ENCODE measurements at regions not wholly inside any gene's neighbourhood (a gene's known extent, or its start where the extent isn't known, plus 50 kb on each side); places are given as distances from the start of the nearest gene placed in this dataset.

DNA sequence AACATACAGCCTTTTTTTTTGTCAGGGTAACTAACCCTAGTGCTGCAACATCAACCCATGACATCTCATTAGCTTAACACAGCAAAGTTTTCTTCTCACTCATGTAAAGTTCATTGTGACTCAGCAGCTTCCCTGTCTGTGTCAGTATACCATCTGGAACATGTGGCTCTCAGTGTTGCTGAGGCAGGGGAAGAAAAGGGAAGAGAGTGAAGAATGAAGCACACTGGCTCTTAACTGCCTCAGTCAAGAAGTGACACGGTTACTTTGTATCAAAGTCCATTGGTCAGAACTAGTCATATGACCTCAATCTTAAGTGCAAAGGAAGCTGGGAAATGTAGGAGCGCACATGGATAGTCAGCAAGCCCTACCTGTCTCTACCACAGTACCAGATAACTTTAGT, 185.0 kb upstream of the ELL2 start (continued):
- TF ChIP-seq, protein P1, sequence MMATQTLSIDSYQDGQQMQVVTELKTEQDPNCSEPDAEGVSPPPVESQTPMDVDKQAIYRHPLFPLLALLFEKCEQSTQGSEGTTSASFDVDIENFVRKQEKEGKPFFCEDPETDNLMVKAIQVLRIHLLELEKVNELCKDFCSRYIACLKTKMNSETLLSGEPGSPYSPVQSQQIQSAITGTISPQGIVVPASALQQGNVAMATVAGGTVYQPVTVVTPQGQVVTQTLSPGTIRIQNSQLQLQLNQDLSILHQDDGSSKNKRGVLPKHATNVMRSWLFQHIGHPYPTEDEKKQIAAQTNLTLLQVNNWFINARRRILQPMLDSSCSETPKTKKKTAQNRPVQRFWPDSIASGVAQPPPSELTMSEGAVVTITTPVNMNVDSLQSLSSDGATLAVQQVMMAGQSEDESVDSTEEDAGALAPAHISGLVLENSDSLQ (IDR thresholded peaks at IDR 0.05) = peak; percentile 53
- TF ChIP-seq MEF2B (IDR thresholded peaks at IDR 0.05; ENCODE audit: partially characterized antibody, poor library complexity, severe bottlenecking) (no peak), SIX5 (IDR thresholded peaks at IDR 0.05; ENCODE audit: low read depth, low read length, severe bottlenecking) (peak; percentile 39)
- TF ChIP-seq, protein P2, sequence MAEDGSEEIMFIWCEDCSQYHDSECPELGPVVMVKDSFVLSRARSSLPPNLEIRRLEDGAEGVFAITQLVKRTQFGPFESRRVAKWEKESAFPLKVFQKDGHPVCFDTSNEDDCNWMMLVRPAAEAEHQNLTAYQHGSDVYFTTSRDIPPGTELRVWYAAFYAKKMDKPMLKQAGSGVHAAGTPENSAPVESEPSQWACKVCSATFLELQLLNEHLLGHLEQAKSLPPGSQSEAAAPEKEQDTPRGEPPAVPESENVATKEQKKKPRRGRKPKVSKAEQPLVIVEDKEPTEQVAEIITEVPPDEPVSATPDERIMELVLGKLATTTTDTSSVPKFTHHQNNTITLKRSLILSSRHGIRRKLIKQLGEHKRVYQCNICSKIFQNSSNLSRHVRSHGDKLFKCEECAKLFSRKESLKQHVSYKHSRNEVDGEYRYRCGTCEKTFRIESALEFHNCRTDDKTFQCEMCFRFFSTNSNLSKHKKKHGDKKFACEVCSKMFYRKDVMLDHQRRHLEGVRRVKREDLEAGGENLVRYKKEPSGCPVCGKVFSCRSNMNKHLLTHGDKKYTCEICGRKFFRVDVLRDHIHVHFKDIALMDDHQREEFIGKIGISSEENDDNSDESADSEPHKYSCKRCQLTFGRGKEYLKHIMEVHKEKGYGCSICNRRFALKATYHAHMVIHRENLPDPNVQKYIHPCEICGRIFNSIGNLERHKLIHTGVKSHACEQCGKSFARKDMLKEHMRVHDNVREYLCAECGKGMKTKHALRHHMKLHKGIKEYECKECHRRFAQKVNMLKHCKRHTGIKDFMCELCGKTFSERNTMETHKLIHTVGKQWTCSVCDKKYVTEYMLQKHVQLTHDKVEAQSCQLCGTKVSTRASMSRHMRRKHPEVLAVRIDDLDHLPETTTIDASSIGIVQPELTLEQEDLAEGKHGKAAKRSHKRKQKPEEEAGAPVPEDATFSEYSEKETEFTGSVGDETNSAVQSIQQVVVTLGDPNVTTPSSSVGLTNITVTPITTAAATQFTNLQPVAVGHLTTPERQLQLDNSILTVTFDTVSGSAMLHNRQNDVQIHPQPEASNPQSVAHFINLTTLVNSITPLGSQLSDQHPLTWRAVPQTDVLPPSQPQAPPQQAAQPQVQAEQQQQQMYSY (CRISPR knock-in tag; IDR thresholded peaks at IDR 0.05) = no peak

DNA sequence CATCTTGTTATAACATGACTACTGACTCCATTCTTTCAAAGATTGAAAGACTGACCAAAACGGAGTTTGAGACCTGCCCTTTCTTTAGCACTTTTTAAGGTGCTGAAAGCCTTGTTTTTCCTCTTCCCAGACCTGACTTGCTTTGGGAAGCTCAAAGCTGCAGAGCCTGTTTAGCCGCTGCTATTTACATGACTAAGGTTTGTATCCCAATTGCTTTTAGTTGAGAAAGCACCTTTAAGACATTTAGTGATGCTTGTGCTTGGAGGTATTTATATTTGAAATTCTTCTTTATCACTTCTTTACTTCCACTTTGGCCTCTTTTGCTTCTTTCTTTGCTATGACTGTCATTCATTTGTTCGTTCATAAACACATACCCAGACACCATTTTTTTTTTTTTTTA, 182.6 kb upstream of the ELL2 start:
- SMC1A ChIA-PET (ENCODE audit: uncharacterized antibody, unreplicated experiment) = interaction anchor here (1.3 kb wide), 1 partner anchor 191 kb away, joined by 5 read pairs; no protein-coding TSS in a partner anchor
- POLR2A ChIA-PET = no interaction called here
- H3K27me3 ChIP-seq (replicated peaks in 1 of 2; ENCODE audit: control insufficient read depth in 2 of 2, insufficient read depth in 2 of 2, low read length in 1 of 2) = no peaks in the 10 kb centered on the region
- FAIRE-seq (no peak), DNase-seq (ENCODE audit: low read depth, low spot score) (no peak), ATAC-seq (no peak)
- intact Hi-C loops (cut with micrococcal nuclease; ENCODE audit: unreplicated experiment) = no loop called here
- RAD21 ChIA-PET (ENCODE audit: unreplicated experiment) = no interaction called here
- no peak overlapping the region for H3K27ac ChIP-seq (ENCODE audit: control insufficient read depth, insufficient read depth)
- 77% methylated on average over 3 of the region's 3 CpGs for WGBS (ENCODE audit: insufficient coverage, insufficient replicate concordance, low lambda C conversion rate, missing lambda C conversion rate)
- in situ Hi-C loops (cut with MboI) = no loop called here
- CTCF ChIA-PET = interaction anchor here (2.4 kb wide), 1 partner anchor 8 kb away, joined by 6 read pairs; no protein-coding TSS in a partner anchor
- H3K36me3 ChIP-seq (ENCODE audit: control insufficient read depth in 2 of 2, insufficient read depth in 2 of 2, low read length in 1 of 2) = no peaks in the 10 kb centered on the region
- H3K9ac ChIP-seq (ENCODE audit: control insufficient read depth, insufficient read depth, low read length) = no peak overlapping the region
- H3K4me3 ChIP-seq = no peak overlapping the region
- no peak overlapping the region for H3K4me2 ChIP-seq (ENCODE audit: control insufficient read depth, insufficient read depth)
- H2AFZ ChIP-seq (ENCODE audit: control insufficient read depth, low read depth, low read length) = no peak overlapping the region
- no peaks in the 10 kb centered on the region for H3K9me3 ChIP-seq (replicated peaks; ENCODE audit: control insufficient read depth, insufficient read depth, low read length)
- no peaks in the 10 kb centered on the region for H3K79me2 ChIP-seq (ENCODE audit: control insufficient read depth, insufficient read depth, low read length)
- H3K4me1 ChIP-seq (ENCODE audit: control insufficient read depth, insufficient read depth, low read length) = no peaks in the 10 kb centered on the region
- no peaks in the 10 kb centered on the region for H4K20me1 ChIP-seq (ENCODE audit: control insufficient read depth, insufficient read depth)
- BruUV-seq (replicated peaks) = no TSS peak
- TF ChIP-seq HDGF (IDR thresholded peaks at IDR 0.05) = no peak
- TF ChIP-seq MEF2B (IDR thresholded peaks at IDR 0.05; ENCODE audit: partially characterized antibody, poor library complexity, severe bottlenecking) = no peak
- no peak for TF ChIP-seq BMI1 (IDR thresholded peaks at IDR 0.05; ENCODE audit: borderline replicate concordance)
- no peak for TF ChIP-seq FOS (IDR thresholded peaks at IDR 0.05; ENCODE audit: borderline replicate concordance, extremely low read depth, insufficient read length)
- no peak for TF ChIP-seq ESRRA (IDR thresholded peaks at IDR 0.05; ENCODE audit: low read length)
- no peak for TF ChIP-seq IKZF1 (conservative IDR thresholded peaks at IDR 0.05)
- TF ChIP-seq GATAD2B (conservative IDR thresholded peaks at IDR 0.05; ENCODE audit: low read depth) = no peak
- no peak for TF ChIP-seq CEBPB (IDR thresholded peaks at IDR 0.05; ENCODE audit: borderline replicate concordance in 1 of 2, low read depth in 2 of 2, low read length in 2 of 2)
- TF ChIP-seq TCF3 (IDR thresholded peaks at IDR 0.05; ENCODE audit: borderline replicate concordance, insufficient read depth, low read depth, low read length) = no peak
- TF ChIP-seq BHLHE40 (IDR thresholded peaks at IDR 0.05; ENCODE audit: borderline replicate concordance in 1 of 2, low read depth in 2 of 2, low read length in 1 of 2) = no peak
- TF ChIP-seq RELA (IDR thresholded peaks at IDR 0.05; ENCODE audit: borderline replicate concordance, partially characterized antibody) = no peak
- TF ChIP-seq, protein P3, sequence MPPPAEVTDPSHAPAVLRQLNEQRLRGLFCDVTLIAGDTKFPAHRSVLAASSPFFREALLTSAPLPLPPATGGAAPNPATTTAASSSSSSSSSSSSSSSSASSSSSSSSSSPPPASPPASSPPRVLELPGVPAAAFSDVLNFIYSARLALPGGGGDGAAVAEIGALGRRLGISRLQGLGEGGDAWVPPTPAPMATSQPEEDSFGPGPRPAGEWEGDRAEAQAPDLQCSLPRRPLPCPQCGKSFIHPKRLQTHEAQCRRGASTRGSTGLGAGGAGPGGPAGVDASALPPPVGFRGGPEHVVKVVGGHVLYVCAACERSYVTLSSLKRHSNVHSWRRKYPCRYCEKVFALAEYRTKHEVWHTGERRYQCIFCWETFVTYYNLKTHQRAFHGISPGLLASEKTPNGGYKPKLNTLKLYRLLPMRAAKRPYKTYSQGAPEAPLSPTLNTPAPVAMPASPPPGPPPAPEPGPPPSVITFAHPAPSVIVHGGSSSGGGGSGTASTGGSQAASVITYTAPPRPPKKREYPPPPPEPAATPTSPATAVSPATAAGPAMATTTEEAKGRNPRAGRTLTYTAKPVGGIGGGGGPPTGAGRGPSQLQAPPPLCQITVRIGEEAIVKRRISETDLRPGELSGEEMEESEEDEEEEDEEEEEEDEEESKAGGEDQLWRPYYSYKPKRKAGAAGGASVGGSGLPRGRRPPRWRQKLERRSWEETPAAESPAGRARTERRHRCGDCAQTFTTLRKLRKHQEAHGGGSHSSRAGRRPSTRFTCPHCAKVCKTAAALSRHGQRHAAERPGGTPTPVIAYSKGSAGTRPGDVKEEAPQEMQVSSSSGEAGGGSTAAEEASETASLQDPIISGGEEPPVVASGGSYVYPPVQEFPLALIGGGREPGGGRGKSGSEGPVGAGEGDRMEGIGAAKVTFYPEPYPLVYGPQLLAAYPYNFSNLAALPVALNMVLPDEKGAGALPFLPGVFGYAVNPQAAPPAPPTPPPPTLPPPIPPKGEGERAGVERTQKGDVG (CRISPR knock-in tag; IDR thresholded peaks at IDR 0.05) = no peak
